ENCODE measurements at regions not wholly inside any gene's neighbourhood (a gene's known extent, or its start where the extent isn't known, plus 50 kb on each side); places are given as distances from the start of the nearest gene placed in this dataset.
"Not testable (repeated sequence)": the region's sequence is repeated elsewhere in the genome, so short reads cannot be mapped to it uniquely, and the experiment has no call there.

DNA sequence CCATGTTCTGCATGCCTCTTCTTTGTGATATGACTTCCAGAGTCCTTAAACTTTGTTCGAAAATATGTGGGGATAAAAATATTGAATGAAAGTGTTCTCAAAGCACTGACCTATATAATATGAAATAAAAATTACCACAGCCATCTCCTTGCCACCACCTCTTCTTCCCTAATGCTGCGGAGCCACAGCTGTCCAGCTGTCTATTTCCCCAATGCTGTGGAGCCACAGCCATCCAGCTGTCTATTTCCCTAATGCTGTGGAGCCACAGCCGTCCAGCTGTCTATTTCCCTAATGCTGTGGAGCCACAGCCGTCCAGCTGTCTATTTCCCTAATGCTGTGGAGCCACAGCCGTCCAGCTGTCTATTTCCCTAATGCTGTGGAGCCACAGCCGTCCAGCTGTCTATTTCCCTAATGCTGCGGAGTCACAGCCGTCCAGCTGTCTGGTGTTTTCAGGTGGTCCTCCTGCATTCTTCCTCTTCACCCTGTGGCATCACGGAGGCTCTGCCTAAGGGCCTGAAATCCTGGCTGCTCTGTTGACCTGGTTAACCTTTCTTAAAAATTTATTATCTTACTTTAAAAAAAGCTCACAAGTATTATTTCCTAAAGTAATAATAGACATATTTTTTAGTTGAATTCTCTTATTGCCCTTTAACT is 266.1 kb upstream of the MEX3C start:
- no peak for DNase-seq

DNA sequence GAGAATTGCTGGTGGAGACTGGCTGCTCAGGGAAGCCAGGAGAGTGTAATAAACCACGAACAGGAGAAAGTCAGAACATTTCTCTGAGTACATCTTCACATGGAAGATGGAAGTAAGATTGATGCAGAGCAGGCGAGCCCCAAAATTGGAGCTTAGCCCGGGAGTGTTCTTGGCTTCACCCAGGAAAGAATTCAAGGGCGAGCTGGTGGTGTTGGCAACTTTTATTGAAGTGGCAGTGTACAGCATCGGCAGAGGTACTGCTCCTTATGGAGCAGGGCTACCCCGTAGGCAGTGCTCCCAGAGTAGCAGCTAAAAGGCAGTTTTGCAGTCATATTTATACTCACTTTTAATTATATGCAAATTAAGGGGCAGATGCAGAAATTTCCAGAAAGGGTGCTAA is 281.4 kb upstream of the MEX3C start:
- no peak for DNase-seq

DNA sequence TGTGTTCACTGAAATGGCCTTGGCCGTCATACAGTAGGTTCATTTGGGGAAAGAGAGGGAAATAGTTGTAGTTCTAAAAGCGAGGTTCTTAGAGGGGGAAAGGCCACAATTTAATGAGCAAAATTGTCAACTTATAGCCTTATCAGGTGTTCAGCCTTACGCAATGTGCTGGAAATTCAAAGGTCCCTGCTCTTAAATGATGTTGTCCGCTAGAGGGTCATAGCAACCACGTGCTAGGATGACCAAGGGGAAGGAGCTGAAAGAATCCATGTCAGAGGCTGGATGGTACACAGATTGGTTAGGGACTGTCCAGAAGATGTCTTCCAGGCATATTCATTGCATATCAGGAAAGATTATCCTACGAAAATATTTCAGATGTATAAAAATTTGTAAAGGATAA is 282.3 kb upstream of the MEX3C start:
- no peak for DNase-seq

DNA sequence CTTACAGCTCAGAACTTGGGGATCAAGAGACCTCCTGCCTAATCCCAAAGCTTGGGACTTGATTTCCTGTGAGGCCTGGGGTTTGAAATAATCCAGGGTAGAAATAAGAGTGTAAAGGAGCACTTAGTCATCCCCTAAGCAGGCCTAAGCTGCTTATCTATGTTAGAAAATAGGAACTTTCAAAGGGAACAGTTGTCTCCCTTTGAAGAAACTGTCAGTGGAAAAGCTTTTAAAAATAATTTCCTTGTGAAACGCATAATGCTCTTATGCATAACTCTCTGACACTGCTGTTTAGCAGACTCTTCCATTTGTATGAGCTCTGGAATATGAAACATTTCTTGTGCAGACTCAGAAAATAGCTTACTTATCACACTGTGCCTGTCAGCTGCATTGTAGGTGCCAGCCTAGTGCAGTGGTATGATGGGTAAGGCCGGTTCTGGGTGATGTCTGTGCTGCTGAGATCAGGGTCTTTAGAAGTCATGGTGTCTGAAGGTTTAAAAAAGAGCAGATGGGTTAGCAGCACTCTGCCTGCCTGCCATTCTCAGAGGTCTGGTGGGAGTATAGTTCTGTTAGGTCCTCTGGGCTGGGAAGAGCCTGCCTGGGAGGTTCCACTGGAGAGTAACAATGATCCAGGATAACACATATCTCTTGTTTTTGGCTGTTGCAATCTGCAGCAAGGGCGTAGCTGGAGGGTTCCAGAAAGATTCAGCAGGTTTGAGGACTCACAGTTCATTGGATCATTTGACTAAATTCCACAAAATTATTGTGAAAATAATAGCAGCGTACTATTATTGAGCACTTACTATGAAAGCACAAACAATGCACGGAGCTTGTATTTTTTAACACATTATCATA is 283.2 kb upstream of the MEX3C start:
- DNase-seq, result no peak

DNA sequence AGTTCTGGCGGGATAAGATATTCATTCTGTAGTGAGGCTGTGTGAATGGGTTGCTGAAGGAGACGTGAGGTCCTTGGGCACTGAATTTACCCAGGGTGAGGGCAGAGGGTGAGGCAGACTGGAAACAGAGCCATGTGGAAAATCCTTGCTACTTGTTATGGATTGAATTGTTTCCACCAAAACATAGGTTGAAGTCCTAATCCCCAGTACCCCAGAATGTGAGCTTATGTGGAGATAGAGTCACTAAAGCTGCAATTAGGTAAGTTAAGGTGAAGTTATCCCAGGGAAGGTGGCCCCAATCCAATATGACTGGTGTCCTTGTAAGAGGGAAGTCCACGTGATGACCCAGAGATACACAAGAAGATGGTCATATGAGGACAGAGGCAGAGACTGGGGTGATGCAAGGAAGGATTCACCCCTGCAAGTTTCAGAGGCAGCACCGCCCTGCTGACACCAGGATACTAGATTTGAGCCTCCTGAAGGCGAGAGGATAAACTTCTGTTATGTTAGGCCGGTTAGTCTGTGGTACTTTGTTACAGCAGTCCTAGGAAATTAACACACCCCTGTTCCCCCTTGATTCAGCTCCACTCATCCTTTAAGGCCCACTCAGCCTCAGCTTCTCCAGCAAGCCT is 289.4 kb upstream of the MEX3C start:
- DNase-seq, result no peak

DNA sequence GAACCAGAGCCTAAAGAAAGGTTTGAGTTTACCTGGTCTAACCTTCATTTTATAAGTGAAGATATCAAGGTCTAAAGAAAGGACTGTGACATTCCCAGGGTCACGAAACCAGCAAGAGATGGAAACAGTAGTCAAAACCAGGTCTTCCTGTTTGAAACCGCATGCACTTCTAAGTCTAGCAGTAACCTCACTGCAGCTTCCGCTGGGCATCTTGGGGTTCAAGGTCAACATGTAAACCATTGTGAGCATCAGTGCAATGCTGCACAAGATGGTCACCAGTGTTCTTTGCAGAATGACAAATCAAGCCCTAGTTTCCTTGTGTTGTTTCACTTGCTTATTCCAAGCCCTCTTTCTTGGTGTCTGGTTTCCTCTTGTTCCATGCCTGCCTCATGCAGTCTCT is 292.9 kb upstream of the MEX3C start:
- DNase-seq, result no peak

DNA sequence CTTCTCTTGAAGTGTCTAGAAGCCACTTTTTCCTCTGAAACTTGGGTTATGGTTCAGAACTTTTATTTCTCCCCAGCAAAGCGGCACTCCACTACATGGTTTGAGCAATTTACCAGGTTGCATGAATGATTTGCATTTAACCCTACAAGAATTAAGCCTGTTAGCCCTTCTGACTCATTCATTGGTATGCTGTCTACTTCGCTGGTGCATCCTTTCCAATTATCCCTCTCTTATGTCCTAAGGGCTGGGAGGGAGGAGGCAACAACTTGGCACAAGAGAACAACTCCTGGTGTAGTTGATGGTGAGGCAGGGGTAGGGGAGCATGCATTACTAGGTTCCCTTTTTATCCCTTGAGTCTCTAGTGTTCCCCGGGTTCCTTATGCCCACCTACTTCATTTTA is 293.4 kb upstream of the MEX3C start:
- no peak for DNase-seq

DNA sequence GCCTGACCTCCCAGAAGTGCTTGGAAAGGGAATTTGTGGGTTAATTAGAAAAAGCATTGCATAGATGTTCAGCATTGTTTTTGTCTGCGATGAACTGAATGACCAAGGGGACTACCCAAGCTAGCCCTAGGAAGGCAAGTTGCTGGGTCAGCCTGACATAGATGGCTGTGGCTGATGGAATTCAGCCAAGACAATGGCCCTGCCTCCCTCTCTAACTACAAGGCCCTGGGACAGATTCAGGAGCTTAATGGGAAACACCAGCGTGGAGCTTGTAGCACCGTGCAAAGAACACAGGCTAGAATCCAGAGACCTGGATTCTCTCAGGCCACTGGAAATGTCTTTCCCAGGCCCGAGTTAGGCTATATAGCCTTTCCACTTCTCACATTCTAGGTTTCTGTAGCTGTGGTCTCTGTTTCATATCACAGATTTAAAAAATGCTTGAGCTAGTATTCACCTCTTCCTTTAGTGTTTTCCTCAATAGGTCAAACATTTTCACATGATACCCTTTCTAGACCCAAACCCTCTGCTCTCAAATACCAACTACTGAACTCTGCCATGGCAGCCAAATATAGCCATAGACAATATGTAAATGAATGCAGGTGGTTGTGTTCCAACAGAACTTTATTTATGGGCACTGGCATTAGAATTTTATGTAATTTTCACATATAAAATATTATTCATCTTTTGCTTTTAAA is 294.3 kb upstream of the MEX3C start:
- no peak for DNase-seq

DNA sequence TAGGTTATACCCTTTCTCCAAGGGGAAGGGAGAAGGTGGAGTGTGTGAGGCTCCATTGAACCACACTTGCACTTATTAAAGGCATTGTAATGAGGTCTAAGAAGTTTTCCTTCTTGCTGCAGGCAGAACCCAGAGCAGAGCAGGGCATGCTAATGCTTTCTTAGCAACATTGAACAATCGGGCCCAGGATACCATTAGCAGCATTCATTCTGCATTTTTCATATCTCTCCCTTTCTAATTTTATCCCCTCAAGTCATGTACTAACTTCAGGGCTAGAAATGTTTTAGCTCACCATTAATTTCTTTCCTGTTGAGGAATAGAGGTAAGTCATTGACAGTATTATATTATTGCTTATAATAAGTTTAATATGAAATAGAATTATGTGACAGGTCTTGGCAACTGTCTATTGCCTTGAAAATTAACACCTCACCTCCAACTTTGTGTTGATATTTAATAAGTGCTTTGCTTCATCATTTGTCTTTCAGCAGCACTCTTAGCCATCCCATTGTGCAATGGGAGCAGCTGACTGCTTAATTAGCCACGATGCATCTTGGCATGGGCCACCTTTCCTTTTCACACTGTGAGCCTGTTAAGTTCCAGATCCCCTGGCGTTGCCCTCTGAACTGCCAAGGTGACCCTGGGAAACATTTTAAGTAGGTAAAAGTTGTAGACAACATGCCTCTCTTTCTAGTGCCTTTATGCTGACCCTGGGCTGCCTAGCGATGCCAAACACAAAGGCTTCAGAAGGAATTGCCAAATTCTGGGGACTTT is 300.8 kb upstream of the MEX3C start:
- DNase-seq, result no peak

DNA sequence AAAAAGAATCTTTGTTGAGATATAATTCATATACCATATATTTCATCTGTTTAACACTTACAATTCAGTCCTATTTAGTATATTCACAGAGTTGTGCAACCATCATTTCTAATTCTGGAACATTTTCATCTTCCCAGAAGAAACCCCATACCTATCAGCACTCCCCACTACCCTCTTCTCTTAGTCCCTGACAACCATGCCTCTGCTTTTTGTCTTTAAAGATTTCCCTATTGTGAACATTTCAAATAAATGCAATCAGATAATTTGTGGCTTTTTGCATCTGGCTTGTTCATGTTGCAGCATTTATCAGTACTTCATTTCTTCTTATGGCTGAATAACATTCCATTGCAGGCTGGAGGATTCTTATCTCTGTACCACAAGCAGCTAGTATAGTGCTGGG is 305.9 kb upstream of the MEX3C start:
- no peak for DNase-seq

DNA sequence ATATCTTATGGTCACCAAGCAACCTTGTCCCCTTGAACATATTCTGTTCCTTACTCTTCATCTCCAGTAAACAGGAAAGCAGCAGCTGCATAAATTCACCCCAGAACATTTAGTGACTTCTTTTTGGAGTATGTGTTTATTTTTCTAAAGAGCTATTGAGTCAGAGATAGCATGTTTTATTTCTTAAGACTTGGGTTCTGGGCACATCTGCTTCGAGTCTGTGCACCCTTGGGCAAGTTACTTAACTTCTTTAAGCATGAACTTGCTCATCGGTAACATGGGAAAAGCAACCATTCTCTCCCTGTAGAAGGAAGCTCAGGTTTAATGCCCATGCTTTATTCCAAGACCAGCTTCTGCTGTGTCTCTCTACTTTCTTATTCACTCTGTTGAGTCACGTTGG is 309.3 kb upstream of the MEX3C start:
- no peak for DNase-seq

DNA sequence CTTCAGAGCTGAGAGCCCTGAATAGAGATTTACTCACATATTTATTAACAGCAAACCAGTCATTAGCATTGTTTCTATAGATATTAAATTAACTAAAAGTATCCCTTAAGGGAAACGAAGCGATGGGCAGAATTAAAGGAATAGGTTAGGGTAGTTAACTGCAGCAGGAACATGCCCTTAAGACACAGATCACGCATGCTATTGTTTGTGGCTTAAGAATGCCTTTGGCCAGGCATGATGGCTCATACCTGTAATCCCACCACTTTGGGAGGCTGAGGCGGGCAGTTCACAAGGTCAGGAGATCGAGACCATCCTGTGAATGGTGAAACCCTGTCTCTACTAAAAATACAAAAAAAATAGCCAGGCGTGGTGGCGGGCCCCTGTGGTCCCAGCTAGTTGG is 310.9 kb upstream of the MEX3C start:
- not testable (repeated sequence) for DNase-seq

DNA sequence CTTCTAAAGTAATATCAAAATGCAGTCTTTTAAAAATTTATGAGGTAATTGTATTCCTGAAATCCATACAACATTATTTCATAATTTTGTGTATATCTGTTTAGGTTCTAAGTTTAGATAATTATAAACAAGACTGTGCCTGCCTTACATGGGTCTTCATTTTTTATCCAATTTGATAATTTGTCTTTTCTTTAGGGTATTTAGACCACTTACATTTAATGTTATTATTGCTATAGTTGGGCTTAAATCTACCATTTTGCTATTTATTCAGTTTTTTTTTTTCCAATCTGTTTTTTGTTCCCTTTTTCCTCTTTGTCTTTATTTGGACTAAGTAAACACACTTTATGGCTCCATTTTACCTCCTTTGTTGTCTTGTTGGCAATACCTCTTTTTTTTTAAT is 312.5 kb upstream of the MEX3C start:
- no peak for DNase-seq

DNA sequence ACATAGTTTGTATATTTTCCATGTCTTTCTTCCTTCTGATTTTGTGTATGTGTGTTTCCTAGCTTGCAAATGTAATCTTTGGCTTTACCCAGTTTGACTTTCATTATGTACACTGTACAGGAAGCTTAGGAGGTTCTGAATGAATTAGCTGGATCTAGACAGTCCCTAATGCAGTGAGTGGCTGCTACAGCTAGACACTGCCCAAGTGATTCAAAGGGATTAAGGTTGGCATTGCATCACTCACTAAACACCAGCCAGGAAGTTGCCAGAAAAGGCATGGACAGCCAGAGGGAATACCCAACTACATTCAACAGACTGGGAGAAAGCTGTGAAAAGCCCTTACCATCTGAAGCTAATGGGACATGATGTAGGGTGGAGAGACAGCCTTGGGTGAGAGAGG is 316.0 kb upstream of the MEX3C start:
- no peak for DNase-seq

DNA sequence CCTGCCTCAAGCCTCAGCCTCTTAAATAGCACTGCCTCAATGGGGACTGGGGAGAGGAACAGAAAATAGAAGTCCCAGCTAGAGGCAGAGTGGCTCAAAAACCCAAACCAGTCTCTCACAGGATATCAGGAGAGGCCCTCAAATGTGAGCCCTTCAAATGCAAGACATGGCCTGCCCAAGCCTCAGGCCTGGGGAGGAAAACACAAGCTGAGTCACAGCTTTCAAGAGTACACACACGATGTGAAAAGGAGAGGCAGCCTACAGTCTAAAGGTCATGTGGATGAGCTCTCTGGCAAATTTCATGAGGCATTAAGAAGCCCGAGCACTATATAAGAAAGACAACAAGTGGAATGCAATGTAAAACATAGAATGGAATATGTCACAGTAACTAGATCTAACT is 316.6 kb upstream of the MEX3C start:
- DNase-seq, result no peak

DNA sequence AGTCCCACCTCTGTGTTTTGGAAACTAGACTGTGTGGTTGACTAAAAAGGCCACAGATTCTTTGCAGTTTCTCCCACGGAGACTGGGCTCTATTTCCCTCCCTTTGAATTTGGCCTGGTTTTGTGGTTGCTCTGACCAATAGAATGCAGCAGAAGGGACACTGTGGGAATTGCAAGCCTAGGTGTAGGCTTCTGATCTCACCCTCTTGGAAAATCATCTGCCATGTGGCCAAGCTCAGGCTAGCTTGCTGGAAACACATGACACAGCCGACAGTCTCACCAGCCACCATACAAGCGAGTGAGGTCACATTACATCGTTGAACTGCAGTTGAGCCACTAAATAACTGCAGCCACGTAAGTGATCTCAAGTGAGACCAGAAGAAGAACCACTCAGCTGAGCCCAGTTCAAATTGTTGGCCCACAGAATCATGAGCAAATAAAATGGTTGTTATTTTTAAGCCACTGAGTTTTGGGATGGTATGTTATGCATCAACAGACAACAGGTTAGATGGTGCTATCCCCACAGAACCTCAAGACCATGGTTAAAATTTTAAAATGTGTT is 319.1 kb upstream of the MEX3C start:
- DNase-seq, result no peak

DNA sequence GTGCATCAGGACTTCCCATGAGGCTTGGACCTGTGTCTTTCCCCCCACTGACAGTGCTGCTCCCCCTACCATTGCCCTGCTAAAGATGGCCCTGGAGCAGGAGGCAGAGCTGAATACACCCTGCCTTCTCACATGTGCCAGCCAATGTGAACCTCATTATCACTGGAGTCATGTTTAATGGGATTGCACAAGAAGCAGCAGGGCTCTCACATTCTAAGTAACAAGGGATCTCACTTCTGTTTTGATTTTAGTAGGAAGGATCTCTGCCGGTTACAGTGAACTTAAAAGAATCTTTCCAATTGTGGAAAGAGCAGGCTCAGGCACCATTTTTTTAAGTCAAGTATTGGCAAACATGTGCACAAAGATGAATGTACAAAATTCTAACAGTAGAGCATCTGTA is 322.1 kb upstream of the MEX3C start:
- no peak for DNase-seq

DNA sequence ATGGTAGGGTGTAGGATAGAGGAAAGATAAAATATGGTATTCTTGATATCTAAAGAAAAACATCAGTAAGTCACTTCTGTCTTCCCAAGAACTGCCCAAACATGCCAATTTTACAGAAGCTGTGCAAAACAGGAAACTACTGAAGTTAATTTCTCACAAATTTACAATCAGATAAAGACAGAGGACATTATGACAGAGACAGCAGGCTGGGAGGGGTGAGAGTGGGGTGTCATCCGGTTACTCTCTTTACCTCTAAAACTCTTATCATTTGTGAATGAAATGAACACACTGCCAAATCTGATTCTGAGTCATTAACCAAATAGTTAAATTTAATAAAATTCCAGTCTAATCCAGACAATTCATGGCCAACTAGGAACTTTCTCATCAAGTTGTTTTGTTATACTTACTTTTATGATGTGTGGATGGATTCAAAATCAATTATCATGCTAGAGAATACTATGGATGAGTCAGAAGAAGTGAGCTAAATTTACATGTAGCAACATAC is 323.2 kb upstream of the MEX3C start:
- no peak for DNase-seq

DNA sequence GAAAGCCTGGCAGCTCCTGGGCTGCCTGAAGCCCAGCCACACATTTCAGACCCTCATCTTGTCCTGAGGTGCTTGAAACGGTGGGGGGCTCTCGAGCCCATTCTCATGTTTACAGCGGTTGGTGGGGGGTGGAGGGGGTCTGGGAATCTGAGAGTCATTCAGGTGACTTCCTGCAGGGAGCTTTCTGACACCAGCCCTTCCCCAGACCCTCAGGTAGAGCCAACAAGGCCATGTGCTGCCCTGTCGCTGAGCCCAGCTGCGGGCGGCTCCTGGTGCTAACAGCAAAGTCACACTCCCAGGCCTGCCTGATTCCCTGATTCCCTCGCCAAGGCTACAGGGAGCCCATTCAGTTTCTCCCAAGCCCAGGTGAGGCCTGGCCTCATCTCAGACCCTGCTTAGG is 324.9 kb upstream of the MEX3C start:
- no peak for DNase-seq

DNA sequence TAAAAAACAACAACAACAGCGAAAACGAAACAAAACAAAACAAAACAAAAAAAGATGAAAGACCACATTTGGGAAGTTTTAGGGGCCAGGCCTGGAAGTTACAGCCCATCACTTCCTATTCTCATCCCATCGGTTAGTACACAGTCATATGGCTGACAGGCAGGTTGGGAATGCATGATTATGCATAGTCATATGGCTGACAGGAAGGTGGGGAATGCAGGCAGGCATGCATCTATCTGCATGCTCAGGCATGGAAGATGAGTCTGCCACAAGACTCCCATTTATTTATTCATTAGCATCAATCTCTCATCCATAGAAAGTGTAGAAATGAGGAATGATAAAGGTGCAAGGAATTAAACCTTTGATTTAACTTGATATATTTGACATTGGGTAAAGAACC is 325.3 kb upstream of the MEX3C start:
- DNase-seq, result no peak

DNA sequence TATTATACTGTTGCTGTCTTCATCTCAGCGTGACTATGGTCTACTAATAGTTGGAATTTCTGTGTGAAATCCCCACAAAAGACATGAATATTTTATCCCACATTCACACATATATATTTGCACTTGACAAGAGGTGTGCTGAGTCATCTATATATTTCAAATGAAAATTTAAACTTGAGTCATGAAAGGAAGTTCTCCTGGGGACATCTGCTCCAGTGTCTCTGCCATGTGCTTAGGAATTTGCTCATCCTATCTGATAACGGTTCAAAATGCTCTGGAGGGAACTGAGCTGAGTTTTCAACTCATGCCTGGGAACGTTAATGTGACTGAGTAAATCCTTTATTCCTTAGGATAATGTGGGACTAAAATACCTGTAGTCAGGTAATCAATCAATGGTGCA is 326.2 kb upstream of the MEX3C start:
- no peak for DNase-seq
